HepG2 (cell line): ENCODE measurements at regions not wholly inside any gene's neighbourhood (a gene's known extent, or its start where the extent isn't known, plus 50 kb on each side); places are given as distances from the start of the nearest gene placed in this dataset.

Source experiments
- ATAC-seq: fragments of 200-7000 bp; cut with Tn5 transposase; 3 replicates; pipeline ENCODE4 v1.9.1; 2020; ENCODE audit warnings: mild to moderate bottlenecking, moderate library complexity
- BruUV-seq: library from RNA; stranded (reverse); fragments of 400-500 nt; replicated peaks from 2 replicates; lab custom pipeline; 2021; lab: Mats Ljungman, UMichigan
- CTCF ChIA-PET: fragments of 300-600 bp; formaldehyde crosslinking; extraction: SDS; loops from one replicate; lab custom pipeline; 2021; ENCODE audit warnings: low total read pairs, inconsistent platforms, low intra/inter-chr PET ratio; lab: Yijun Ruan, JAX
- POLR2A ChIA-PET: fragments of 350-600 bp; sonication (Branson Sonifier 250); formaldehyde crosslinking; loops from one replicate; lab custom pipeline; 2020; ENCODE audit warnings: antibody characterized with exemption, inconsistent platforms; lab: Yijun Ruan, JAX
- DNase-seq: peaks from one replicate; pipeline ENCODE4 v3.0.0-alpha.2; 2015; ENCODE audit warnings: low spot score
- FAIRE-seq: peaks from 3 replicates; lab custom pipeline; 2011; peaks lifted over from hg19 to GRCh38; lab: Jason Lieb, UNC
- H2AFZ ChIP-seq: one replicate; pipeline ENCODE4 v1.6.1; 2011; ENCODE audit warnings: low read length, inconsistent platforms
- H3K27ac ChIP-seq: fragments of 300-600 bp; 3 replicates; pipeline ENCODE4 v1.8.0; 2011; ENCODE audit warnings: mixed run types, mild to moderate bottlenecking, mixed read lengths, low read length, inconsistent platforms; ENCODE audit not compliant: insufficient read depth; ENCODE audit errors: extremely low read length
- H3K27me3 ChIP-seq, 2 experiments: fragments of 200-600 bp in 1 of 2; 2 replicates in 1 of 2; 3 replicates in 1 of 2; pipeline versions ENCODE4 v1.6.0 to v1.8.0; 2011; ENCODE audit warnings: low read length in 2 of 2, mild to moderate bottlenecking in 2 of 2, moderate library complexity in 2 of 2, inconsistent platforms in 1 of 2; ENCODE audit not compliant: insufficient read depth in 2 of 2, control insufficient read depth in 1 of 2
- H3K36me3 ChIP-seq, 2 experiments: fragments of 200-600 bp in 1 of 2; replicated peaks in 1 of 2; 2 replicates in 1 of 2; 3 replicates in 1 of 2; pipeline versions ENCODE4 v1.5.1 to v1.8.0; 2011; ENCODE audit warnings: low read length in 2 of 2, inconsistent platforms in 1 of 2; ENCODE audit not compliant: insufficient read depth in 2 of 2, control insufficient read depth in 1 of 2
- H3K4me1 ChIP-seq: 2 replicates; pipeline ENCODE4 v1.5.1; 2012; ENCODE audit warnings: low read length, inconsistent platforms; ENCODE audit not compliant: insufficient read depth
- H3K4me2 ChIP-seq: 2 replicates; pipeline ENCODE4 v1.6.0; 2011; ENCODE audit warnings: low read depth, low read length, inconsistent platforms
- H3K4me3 ChIP-seq, 3 experiments: fragments of 200-600 bp in 1 of 3; sonication (generic), shearing (Covaris generic) in 1 of 3; replicated peaks in 1 of 3; 2 replicates each; pipeline ENCODE4 v1.5.1; 2011 to 2016; ENCODE audit warnings: low read length in 3 of 3, inconsistent platforms in 2 of 3, low read depth in 2 of 3, mild to moderate bottlenecking in 2 of 3, control low read depth in 1 of 3, mixed read lengths in 1 of 3; ENCODE audit not compliant: insufficient read depth in 1 of 3
- H3K79me2 ChIP-seq: one replicate; pipeline ENCODE4 v1.6.1; 2011; ENCODE audit warnings: low read length, inconsistent platforms; ENCODE audit not compliant: insufficient read depth
- H3K9ac ChIP-seq: 2 replicates; pipeline ENCODE4 v1.6.0; 2011; ENCODE audit warnings: mild to moderate bottlenecking, low read depth, low read length, inconsistent platforms; ENCODE audit not compliant: insufficient read depth
- H3K9me3 ChIP-seq: 2 replicates; pipeline ENCODE4 v1.5.1; 2012; ENCODE audit warnings: mild to moderate bottlenecking, low read length
- H4K20me1 ChIP-seq: 2 replicates; pipeline ENCODE4 v1.6.0; 2011; ENCODE audit warnings: inconsistent platforms, mild to moderate bottlenecking, low read length, moderate library complexity; ENCODE audit not compliant: insufficient read depth
- AKAP8 ChIP-seq: sonication (generic); formaldehyde crosslinking; IDR thresholded peaks from 2 replicates; pipeline ENCODE4 v1.5.1; 2020; ENCODE audit warnings: mild to moderate bottlenecking, missing genetic modification reagents
- CBX5 ChIP-seq: sonication (generic); formaldehyde crosslinking; IDR thresholded peaks from 2 replicates; pipeline ENCODE4 v1.4.0; 2020; ENCODE audit warnings: missing genetic modification reagents, borderline replicate concordance
- CSRNP1 ChIP-seq: sonication (generic); formaldehyde crosslinking; IDR thresholded peaks from 2 replicates; pipeline ENCODE4 v1.8.1; 2023; ENCODE audit warnings: mild to moderate bottlenecking, missing genetic modification reagents
- DDIT3 ChIP-seq: sonication (generic); formaldehyde crosslinking; IDR thresholded peaks from 2 replicates; pipeline ENCODE4 v1.4.0; 2020; ENCODE audit warnings: mild to moderate bottlenecking, missing genetic modification reagents
- ISL2 ChIP-seq: sonication (generic); formaldehyde crosslinking; IDR thresholded peaks from 2 replicates; pipeline ENCODE4 v1.5.0; 2020; ENCODE audit warnings: missing genetic modification reagents
- MIER2 ChIP-seq: IDR thresholded peaks from 2 replicates; pipeline ENCODE4 v1.6.1; 2016; ENCODE audit warnings: missing biosample characterization, missing genetic modification reagents
- SMARCC2 ChIP-seq: fragments of 450-650 bp; IDR thresholded peaks from 2 replicates; pipeline ENCODE4 v1.6.1; 2017; ENCODE audit warnings: antibody characterized with exemption, mild to moderate bottlenecking
- ZBTB26 ChIP-seq: IDR thresholded peaks from 2 replicates; pipeline ENCODE4 v1.6.1; 2016; ENCODE audit warnings: missing compliant biosample characterization, missing genetic modification reagents, borderline replicate concordance
- ZBTB46 ChIP-seq: sonication (generic); formaldehyde crosslinking; IDR thresholded peaks from 2 replicates; pipeline ENCODE4 v1.4.0; 2020; ENCODE audit warnings: mild to moderate bottlenecking, missing genetic modification reagents, borderline replicate concordance
- ZFP36 ChIP-seq: fragments of 150-350 bp; IDR thresholded peaks from 2 replicates; pipeline ENCODE4 v1.6.1; 2018; ENCODE audit warnings: borderline replicate concordance, low read length, low read depth; ENCODE audit not compliant: partially characterized antibody
- ZNF501 ChIP-seq: sonication (generic); formaldehyde crosslinking; IDR thresholded peaks from 2 replicates; pipeline ENCODE4 v1.5.1; 2020; ENCODE audit warnings: mild to moderate bottlenecking, moderate library complexity, missing genetic modification reagents
- ZNF639 ChIP-seq: conservative IDR thresholded peaks from 2 replicates; pipeline ENCODE4 v1.6.1; 2018; ENCODE audit warnings: missing genetic modification reagents
- ZNF777 ChIP-seq: sonication (generic); formaldehyde crosslinking; IDR thresholded peaks from 2 replicates; pipeline ENCODE4 v1.4.0; 2020; ENCODE audit warnings: missing genetic modification reagents
- WGBS: methylation state at CpG from one replicate; pipeline ENCODE4 v1.1.6; 2017; ENCODE audit warnings: low lambda C conversion rate; 5-methylcytosine and 5-hydroxymethylcytosine counted together
- in situ Hi-C: cut with HindIII; loops from 2 replicates; pipeline ENCODE4 v1.10.0; 2017; ENCODE audit warnings: low pct_unique_long_range_greater_than_20kb; ENCODE audit not compliant: extremely low pct_ligation_motif_present
- intact Hi-C: fragments of 100-400 bp; cut with micrococcal nuclease; formaldehyde crosslinking; loops from one replicate; pipeline ENCODE4 v1.10.0; 2022; ENCODE audit not compliant: unreplicated experiment

GRCh38 chr4:37040816-37041215 is 203.7 kb upstream of the NWD2 start:
- Histone ChIP-seq H4K20me1 (no peaks in the 10 kb centered on the region), H3K4me3 (no peak overlapping the region), H2AFZ (no peak overlapping the region), H3K27me3 (no peaks in the 10 kb centered on the region; a peak in 1 of 5 replicates), H3K9me3 (no peaks in the 10 kb centered on the region), H3K79me2 (no peaks in the 10 kb centered on the region)
- ChIA-PET CTCF (no interaction called here), POLR2A (no interaction called here)
- WGBS, result 34% methylated on average over 3 of the region's 3 CpGs
- DNase-seq (no peak), ATAC-seq (no peak)
- intact Hi-C loops, result no loop called here
- TF ChIP-seq SMARCC2 (no peak), ISL2 (CRISPR knock-in tag) (no peak), ZNF639 (CRISPR knock-in tag) (no peak), AKAP8 (CRISPR knock-in tag) (no peak)
- TF ChIP-seq, all 625 proteins: peak for 0
- Histone ChIP-seq H3K27ac (no peak overlapping the region), H3K4me2 (no peak overlapping the region), H3K36me3 (no peaks in the 10 kb centered on the region), H3K9ac (no peak overlapping the region), H3K4me1 (no peaks in the 10 kb centered on the region)
- in situ Hi-C loops, result no loop called here
- FAIRE-seq, result no peak
- BruUV-seq, result no TSS peak

GRCh38 chr4:37043342-37043741 is 201.2 kb upstream of the NWD2 start:
- no TSS peak for BruUV-seq
- no peaks in the 10 kb centered on the region for H3K9me3 ChIP-seq
- no peaks in the 10 kb centered on the region; a peak in 1 of 5 replicates for H3K27me3 ChIP-seq
- POLR2A ChIA-PET, result no interaction called here
- H3K79me2 ChIP-seq, result no peaks in the 10 kb centered on the region
- no peak for DNase-seq
- no peak overlapping the region for H3K27ac ChIP-seq
- H2AFZ ChIP-seq, result no peak overlapping the region
- no peak overlapping the region for H3K9ac ChIP-seq
- no peaks in the 10 kb centered on the region for H3K4me1 ChIP-seq
- in situ Hi-C loops, result no loop called here
- intact Hi-C loops, result no loop called here
- ATAC-seq, result no peak
- FAIRE-seq, result no peak
- H3K4me3 ChIP-seq, result no peak overlapping the region
- 5% methylated on average over 2 of the region's 2 CpGs for WGBS
- no peaks in the 10 kb centered on the region for H4K20me1 ChIP-seq
- CTCF ChIA-PET, result no interaction called here
- H3K36me3 ChIP-seq, result no peaks in the 10 kb centered on the region
- H3K4me2 ChIP-seq, result no peak overlapping the region
- TF ChIP-seq ZBTB26 (CRISPR knock-in tag) (no peak), ZNF777 (no peak), CBX5 (CRISPR knock-in tag) (no peak), ZFP36 (no peak), ZBTB46 (CRISPR knock-in tag) (no peak), ZNF501 (CRISPR knock-in tag) (no peak), DDIT3 (no peak), CSRNP1 (no peak), MIER2 (CRISPR knock-in tag) (no peak)
